GM23338 (cell line): ENCODE measurements at regions not wholly inside any gene's neighbourhood (a gene's known extent, or its start where the extent isn't known, plus 50 kb on each side); places are given as distances from the start of the nearest gene placed in this dataset.

Experiments used
- CTCF ChIP-seq, 2 experiments: fragments of 200-600 bp in 1 of 2; sonication (generic) in 1 of 2; conservative IDR thresholded peaks; 2 replicates each; pipeline versions ENCODE4 v1.5.1 to v1.6.1; 2016 to 2017; ENCODE audit warnings: antibody characterized with exemption in 2 of 2, low read depth in 2 of 2, mild to moderate bottlenecking in 2 of 2, moderate library complexity in 1 of 2
- EZH2 ChIP-seq: fragments of 200-600 bp; sonication (generic); IDR thresholded peaks from one replicate; pipeline ENCODE4 v1.8.0; 2017; ENCODE audit warnings: antibody characterized with exemption, mild to moderate bottlenecking, low read depth; ENCODE audit not compliant: unreplicated experiment
- POLR2AphosphoS5 ChIP-seq: IDR thresholded peaks from 2 replicates; pipeline ENCODE4 v1.6.1; 2016; ENCODE audit warnings: antibody characterized with exemption, low read depth
- ZNF331 ChIP-seq: fragments of 250-450 bp; sonication (Bioruptor Pico); IDR thresholded peaks from 2 replicates; pipeline ENCODE4 v1.5.0; 2020; ENCODE audit warnings: low read depth, mild to moderate bottlenecking, moderate library complexity

GRCh38 chrX:69314436-69315348, 149.4 kb upstream of the PJA1 start:
- TF ChIP-seq CTCF (conservative IDR thresholded peaks at IDR 0.05; ENCODE audit: low read depth in 2 of 2) (no peak), POLR2AphosphoS5 (no peak), ZNF331 (CRISPR knock-in tag) (no peak), EZH2 (no peak)
